ENCODE measurements at regions not wholly inside any gene's neighbourhood (a gene's known extent, or its start where the extent isn't known, plus 50 kb on each side); places are given as distances from the start of the nearest gene placed in this dataset.

GRCh38 chr1:217369996-217370551, 260.8 kb downstream of the GPATCH2 start:
- TF ChIP-seq CTCF (conservative IDR thresholded peaks at IDR 0.05; ENCODE audit: low read depth, low read length) (no peak), POLR2A (IDR thresholded peaks at IDR 0.05; ENCODE audit: low read depth, low read length) (no peak), RCOR1 (IDR thresholded peaks at IDR 0.05; ENCODE audit: insufficient replicate concordance, low read length) (no peak), CEBPB (IDR thresholded peaks at IDR 0.05; ENCODE audit: low read depth, low read length) (no peak), CHD1 (IDR thresholded peaks at IDR 0.05; ENCODE audit: low read depth, low read length) (no peak), BHLHE40 (IDR thresholded peaks at IDR 0.05; ENCODE audit: low read depth, low read length) (no peak)

Measured in IMR-90 (cell line).